ENCODE measurements at regions not wholly inside any gene's neighbourhood (a gene's known extent, or its start where the extent isn't known, plus 50 kb on each side); places are given as distances from the start of the nearest gene placed in this dataset.
"Not testable (repeated sequence)": the region's sequence is repeated elsewhere in the genome, so short reads cannot be mapped to it uniquely, and the experiment has no call there.

DNA sequence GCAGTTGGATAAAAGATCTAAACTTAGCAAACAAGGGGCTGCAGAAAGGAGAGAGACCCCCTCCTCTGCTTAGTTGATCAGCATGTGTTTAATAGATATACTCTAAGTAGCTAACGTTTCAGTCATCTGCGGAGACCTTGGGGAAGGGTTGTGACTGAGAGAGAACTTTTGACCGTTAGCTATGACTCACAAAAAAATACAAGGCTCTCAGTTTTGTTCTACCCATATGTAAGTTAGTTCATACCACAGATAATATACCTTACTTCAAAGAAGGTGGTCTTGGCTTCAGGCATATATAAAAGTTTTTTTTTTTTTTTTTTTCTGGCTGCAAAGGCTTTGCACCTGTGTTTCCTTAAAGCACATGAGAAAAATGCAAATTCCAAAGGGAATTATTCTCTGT lies 258.9 kb downstream of the GJA1 start:
- no peaks in the 10 kb centered on the region for H3K9me3 Mint-ChIP-seq
- DNase-seq, result no peak
- TF ChIP-seq, protein P1, sequence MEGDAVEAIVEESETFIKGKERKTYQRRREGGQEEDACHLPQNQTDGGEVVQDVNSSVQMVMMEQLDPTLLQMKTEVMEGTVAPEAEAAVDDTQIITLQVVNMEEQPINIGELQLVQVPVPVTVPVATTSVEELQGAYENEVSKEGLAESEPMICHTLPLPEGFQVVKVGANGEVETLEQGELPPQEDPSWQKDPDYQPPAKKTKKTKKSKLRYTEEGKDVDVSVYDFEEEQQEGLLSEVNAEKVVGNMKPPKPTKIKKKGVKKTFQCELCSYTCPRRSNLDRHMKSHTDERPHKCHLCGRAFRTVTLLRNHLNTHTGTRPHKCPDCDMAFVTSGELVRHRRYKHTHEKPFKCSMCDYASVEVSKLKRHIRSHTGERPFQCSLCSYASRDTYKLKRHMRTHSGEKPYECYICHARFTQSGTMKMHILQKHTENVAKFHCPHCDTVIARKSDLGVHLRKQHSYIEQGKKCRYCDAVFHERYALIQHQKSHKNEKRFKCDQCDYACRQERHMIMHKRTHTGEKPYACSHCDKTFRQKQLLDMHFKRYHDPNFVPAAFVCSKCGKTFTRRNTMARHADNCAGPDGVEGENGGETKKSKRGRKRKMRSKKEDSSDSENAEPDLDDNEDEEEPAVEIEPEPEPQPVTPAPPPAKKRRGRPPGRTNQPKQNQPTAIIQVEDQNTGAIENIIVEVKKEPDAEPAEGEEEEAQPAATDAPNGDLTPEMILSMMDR (IDR thresholded peaks at IDR 0.05), result no peak
- peaks cover 40% of the 10 kb centered on the region for H3K4me1 Mint-ChIP-seq
- no peaks in the 10 kb centered on the region for H3K27me3 Mint-ChIP-seq (ENCODE audit: low read depth, poor library complexity)
- H3K4me3 Mint-ChIP-seq, result no peak overlapping the region
- H3K36me3 Mint-ChIP-seq (ENCODE audit: low read depth), result no peaks in the 10 kb centered on the region
- H3K27ac Mint-ChIP-seq, result no peak overlapping the region

DNA sequence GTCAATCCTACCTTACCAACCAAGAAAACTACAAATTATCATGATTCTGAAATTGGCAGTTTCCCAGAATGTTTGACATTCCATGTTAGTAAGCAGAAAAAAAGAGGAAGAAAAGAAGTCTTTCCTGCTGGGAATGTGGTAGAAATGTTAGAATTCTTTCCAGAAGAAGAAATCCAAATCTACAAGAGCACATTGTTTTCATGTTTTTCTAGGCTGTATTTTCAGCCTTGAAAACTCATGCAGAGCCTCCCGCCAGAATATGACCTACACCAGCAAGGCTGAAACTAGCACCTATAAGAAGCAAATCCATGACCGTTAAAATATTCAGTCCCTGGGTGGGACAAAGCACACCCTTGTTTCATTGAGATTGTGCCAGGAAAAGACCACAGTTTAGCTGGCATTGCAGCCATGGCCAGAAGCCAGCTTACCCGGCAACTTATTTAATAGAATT lies 259.4 kb downstream of the GJA1 start:
- Mint-ChIP-seq H3K27me3 (ENCODE audit: low read depth, poor library complexity) (no peaks in the 10 kb centered on the region), H3K36me3 (ENCODE audit: low read depth) (no peaks in the 10 kb centered on the region), H3K9me3 (no peaks in the 10 kb centered on the region), H3K4me1 (peaks cover 41% of the 10 kb centered on the region), H3K4me3 (no peak overlapping the region), H3K27ac (no peak overlapping the region)
- no peak for DNase-seq
- TF ChIP-seq, protein P1 (IDR thresholded peaks at IDR 0.05), result no peak

DNA sequence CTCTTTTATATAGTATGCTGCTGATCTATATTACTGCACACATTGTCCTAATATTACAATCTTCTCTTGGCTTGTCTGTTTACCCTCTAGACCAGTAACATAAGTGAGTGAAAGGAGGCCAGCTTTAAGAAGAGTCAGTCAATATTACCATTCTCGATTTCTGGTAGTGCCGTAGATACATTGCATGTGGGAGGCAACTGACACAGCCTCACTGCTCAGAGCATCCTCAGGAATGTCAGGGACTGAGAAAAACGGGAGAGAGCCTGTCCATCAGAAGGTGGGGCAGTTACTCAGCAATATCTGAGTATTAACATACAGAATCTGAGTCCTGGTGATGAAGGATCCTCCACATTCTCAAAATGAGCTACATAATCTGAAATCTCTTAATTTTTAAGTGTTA lies 259.9 kb downstream of the GJA1 start:
- DNase-seq, result no peak
- Mint-ChIP-seq H3K36me3 (ENCODE audit: low read depth) (no peaks in the 10 kb centered on the region), H3K4me1 (peaks cover 37% of the 10 kb centered on the region), H3K27me3 (ENCODE audit: low read depth, poor library complexity) (no peaks in the 10 kb centered on the region), H3K27ac (no peak overlapping the region), H3K4me3 (no peak overlapping the region), H3K9me3 (peaks cover 2% of the 10 kb centered on the region)
- TF ChIP-seq, protein P1 (IDR thresholded peaks at IDR 0.05), result no peak

DNA sequence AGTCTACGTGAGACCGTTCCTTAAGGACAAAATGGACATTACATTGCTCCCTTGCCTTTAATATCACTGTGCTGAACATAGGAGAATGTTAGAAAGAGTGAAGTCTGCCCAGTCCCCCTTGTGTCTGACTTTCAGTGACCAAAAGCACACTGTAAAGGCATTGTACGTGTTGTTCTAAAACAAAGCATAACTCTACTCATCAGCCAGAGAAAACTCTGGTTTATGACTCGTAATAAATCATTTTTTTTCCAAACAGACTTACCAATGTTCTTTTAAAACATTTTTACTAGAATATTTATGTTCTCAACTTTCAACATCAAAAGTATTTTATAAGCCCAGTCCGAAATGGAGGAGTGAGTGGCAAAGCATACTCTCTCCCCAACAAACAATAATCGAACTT lies 262.5 kb downstream of the GJA1 start:
- Mint-ChIP-seq H3K4me1 (peaks cover 35% of the 10 kb centered on the region), H3K9me3 (peaks cover 20% of the 10 kb centered on the region), H3K27ac (no peak overlapping the region), H3K27me3 (ENCODE audit: low read depth, poor library complexity) (no peaks in the 10 kb centered on the region), H3K4me3 (no peak overlapping the region), H3K36me3 (ENCODE audit: low read depth) (peaks cover 7% of the 10 kb centered on the region)
- no peak for DNase-seq
- TF ChIP-seq, protein P1 (IDR thresholded peaks at IDR 0.05), result no peak

DNA sequence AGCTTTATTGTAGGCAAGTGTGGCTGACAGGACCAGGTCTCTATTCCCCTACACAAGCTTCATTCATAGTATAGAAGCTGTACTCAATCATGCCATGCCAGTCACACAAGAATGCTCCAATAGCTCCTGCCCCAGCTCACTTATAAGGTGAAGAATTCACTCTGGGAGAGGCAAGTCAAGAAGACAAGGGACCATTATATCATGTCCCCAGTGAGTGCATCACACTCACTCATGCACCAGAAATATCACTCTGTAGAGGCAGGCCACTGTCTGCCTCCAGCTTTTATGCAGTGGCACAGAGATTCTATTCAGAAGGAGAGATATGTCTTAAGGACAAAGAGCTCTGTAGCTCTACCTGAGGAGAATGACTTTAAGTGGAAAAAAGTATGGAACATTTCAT lies 263.2 kb downstream of the GJA1 start:
- Mint-ChIP-seq H3K4me3 (no peak overlapping the region), H3K9me3 (peaks cover 27% of the 10 kb centered on the region), H3K36me3 (ENCODE audit: low read depth) (peaks cover 7% of the 10 kb centered on the region), H3K27me3 (ENCODE audit: low read depth, poor library complexity) (no peaks in the 10 kb centered on the region), H3K4me1 (peaks cover 35% of the 10 kb centered on the region), H3K27ac (peak overlapping the region; percentile 61)
- TF ChIP-seq, protein P1 (IDR thresholded peaks at IDR 0.05), result no peak
- no peak for DNase-seq

DNA sequence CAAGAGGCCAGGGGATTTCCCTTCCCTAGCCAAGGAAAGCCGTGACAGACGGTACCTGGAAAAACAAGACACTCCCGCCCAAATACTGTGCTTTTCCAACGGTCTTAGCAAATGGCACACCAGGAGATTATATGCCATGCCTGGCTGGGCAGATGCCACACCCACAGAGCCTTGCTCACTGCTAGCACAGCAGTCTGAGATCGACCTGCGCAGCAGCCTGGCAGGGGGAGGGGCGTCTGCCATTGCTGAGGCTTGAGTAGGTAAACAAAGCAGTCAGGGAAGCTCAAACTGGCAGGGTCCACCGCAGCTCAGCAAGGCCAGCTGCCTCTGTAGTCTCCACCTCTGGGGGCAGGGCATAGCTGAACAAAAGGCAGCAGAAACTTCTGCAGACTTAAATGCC lies 267.7 kb downstream of the GJA1 start:
- not testable (repeated sequence) for H3K27me3 Mint-ChIP-seq (ENCODE audit: low read depth, poor library complexity); H3K4me3 Mint-ChIP-seq; DNase-seq; H3K27ac Mint-ChIP-seq
- peaks cover 65% of the 10 kb centered on the region for H3K9me3 Mint-ChIP-seq
- peaks cover 18% of the 10 kb centered on the region for H3K4me1 Mint-ChIP-seq
- H3K36me3 Mint-ChIP-seq (ENCODE audit: low read depth), result peaks cover 24% of the 10 kb centered on the region

Data from nephron progenitor cell (in vitro differentiated cells).